Breast epithelium (tissue), 3 donors: ENCODE measurements at regions not wholly inside any gene's neighbourhood (a gene's known extent, or its start where the extent isn't known, plus 50 kb on each side); places are given as distances from the start of the nearest gene placed in this dataset.

Experiments
- POLR2A ChIP-seq: fragments of 450-650 bp; IDR thresholded peaks from one replicate; pipeline ENCODE4 v1.6.1; 2016; ENCODE audit warnings: antibody characterized with exemption, mild to moderate bottlenecking, moderate library complexity
- POLR2AphosphoS5 ChIP-seq, 3 donors: sonication (generic); formaldehyde crosslinking; IDR thresholded peaks; one replicate each; pipeline ENCODE4 v1.6.1; 2017; ENCODE audit warnings: antibody characterized with exemption in 3 of 3
- TF ChIP-seq, protein P1 (sequence below), 3 donors: fragments of 450-650 bp; IDR thresholded peaks; one replicate each; pipeline ENCODE4 v1.5.1; 2016 to 2017; ENCODE audit warnings: antibody characterized with exemption in 3 of 3, mild to moderate bottlenecking in 3 of 3, moderate library complexity in 3 of 3

DNA sequence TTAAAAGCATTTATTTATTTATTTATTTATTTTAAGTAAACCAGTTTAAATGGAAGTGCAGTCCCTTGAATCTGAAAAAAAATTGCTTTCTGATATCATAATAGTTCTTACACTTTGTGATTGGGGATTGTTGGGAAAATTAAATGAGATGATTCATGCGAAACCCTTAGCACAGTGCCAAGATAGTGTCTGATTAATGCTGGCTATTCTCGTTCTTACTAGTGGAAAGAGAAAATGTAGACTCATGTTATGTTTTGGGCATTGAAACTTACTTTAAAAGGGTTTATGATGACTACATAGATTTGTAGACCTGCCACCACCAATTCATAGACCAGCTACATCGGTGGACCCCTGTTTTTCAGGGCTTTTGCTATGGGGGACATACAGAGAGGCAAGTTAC lies 229.2 kb upstream of the ZFP64 start:
- no peak for TF ChIP-seq POLR2A
- no peak for TF ChIP-seq POLR2AphosphoS5 (IDR thresholded peaks at IDR 0.05)
- TF ChIP-seq, protein P1, sequence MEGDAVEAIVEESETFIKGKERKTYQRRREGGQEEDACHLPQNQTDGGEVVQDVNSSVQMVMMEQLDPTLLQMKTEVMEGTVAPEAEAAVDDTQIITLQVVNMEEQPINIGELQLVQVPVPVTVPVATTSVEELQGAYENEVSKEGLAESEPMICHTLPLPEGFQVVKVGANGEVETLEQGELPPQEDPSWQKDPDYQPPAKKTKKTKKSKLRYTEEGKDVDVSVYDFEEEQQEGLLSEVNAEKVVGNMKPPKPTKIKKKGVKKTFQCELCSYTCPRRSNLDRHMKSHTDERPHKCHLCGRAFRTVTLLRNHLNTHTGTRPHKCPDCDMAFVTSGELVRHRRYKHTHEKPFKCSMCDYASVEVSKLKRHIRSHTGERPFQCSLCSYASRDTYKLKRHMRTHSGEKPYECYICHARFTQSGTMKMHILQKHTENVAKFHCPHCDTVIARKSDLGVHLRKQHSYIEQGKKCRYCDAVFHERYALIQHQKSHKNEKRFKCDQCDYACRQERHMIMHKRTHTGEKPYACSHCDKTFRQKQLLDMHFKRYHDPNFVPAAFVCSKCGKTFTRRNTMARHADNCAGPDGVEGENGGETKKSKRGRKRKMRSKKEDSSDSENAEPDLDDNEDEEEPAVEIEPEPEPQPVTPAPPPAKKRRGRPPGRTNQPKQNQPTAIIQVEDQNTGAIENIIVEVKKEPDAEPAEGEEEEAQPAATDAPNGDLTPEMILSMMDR (IDR thresholded peaks at IDR 0.05) = no peak
